Peyer's patch (tissue), 4 donors: ENCODE measurements at regions not wholly inside any gene's neighbourhood (a gene's known extent, or its start where the extent isn't known, plus 50 kb on each side); places are given as distances from the start of the nearest gene placed in this dataset.
"Not testable (repeated sequence)": the region's sequence is repeated elsewhere in the genome, so short reads cannot be mapped to it uniquely, and the experiment has no call there.

Source experiments
- DNase-seq, 3 donors: peaks; one replicate each; pipeline ENCODE4 v3.0.0-alpha.2; 2017 to 2019
- H3K27ac ChIP-seq, 4 donors: fragments of 200-600 bp; sonication (generic); one replicate each; pipeline ENCODE4 v1.5.1; 2016 to 2019
- H3K27me3 ChIP-seq, 2 donors: fragments of 200-600 bp; sonication (generic); one replicate each; pipeline ENCODE4 v1.5.1; 2019
- H3K36me3 ChIP-seq, 3 donors: fragments of 200-600 bp; sonication (generic); one replicate each; pipeline ENCODE4 v1.5.1; 2016 to 2019
- H3K4me1 ChIP-seq, 4 donors: fragments of 200-600 bp; sonication (generic); one replicate each; pipeline ENCODE4 v1.5.1; 2016 to 2019
- H3K4me3 ChIP-seq, 4 donors: fragments of 200-600 bp; sonication (generic); 1 replicate in 3 of 4; 2 replicates in 1 of 4; pipeline ENCODE4 v1.5.1; 2016 to 2019; ENCODE audit warnings: mild to moderate bottlenecking in 1 of 4
- H3K9me3 ChIP-seq, 4 donors: fragments of 200-600 bp; sonication (generic); one replicate each; pipeline ENCODE4 v1.5.1; 2016 to 2019; ENCODE audit warnings: mild to moderate bottlenecking in 1 of 4
- POLR2A ChIP-seq, 2 donors: fragments of 450-650 bp; IDR thresholded peaks; one replicate each; pipeline ENCODE4 v1.5.1; 2017; ENCODE audit warnings: antibody characterized with exemption in 2 of 2, mild to moderate bottlenecking in 2 of 2, moderate library complexity in 2 of 2
- TF ChIP-seq, protein P1 (sequence below), 6 experiments: fragments of 450-650 bp in 4 of 6; fragments of 200-600 bp in 2 of 6; sonication (generic) in 1 of 6; IDR thresholded peaks; one replicate each; pipeline ENCODE4 v1.5.1; 2017 to 2019; ENCODE audit warnings: antibody characterized with exemption in 6 of 6, mild to moderate bottlenecking in 3 of 6, moderate library complexity in 1 of 6

DNA sequence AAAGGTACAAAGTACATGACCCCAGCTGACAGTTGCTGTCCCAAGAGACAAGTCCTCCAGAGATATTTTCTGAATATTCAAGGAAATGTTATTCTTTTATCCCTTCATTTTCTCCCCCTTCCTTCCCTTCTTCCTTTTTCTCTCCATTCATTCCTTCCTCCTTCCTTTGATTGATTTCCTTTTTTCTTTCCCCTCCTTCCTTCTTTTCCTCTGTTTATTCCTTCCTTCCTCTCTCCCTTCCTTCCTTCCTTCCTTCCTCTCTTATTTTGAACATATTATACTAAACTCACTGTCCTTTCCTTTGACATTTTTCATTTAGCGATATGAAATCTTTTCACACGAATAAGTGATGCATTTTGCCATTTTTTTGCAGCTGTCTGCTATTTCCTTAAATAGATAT lies 73.2 kb upstream of the HDDC2 start:
- no peaks in the 10 kb centered on the region for H3K27me3 ChIP-seq

DNA sequence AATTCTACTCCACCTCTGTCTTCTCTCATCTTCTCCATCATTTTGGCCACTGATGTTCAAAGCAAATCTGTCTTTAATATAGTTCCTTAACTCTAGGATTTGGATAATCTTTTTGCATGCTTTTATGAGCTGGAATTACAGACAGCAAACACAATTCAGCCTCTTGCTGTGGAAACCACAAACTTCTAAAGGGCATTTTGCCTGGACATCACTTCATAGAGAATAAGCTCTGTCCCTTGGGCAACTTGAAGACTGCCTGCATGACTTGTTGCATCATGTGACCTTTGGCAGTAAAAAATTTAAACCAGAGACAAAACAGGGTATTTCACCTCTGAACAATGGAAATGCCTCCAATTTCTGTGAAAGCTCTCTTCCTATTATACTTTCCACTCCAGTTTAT lies 74.1 kb upstream of the HDDC2 start:
- H3K27me3 ChIP-seq: no peaks in the 10 kb centered on the region
- H3K27ac ChIP-seq: no peak overlapping the region
- H3K4me1 ChIP-seq: no peaks in the 10 kb centered on the region
- no peaks in the 10 kb centered on the region for H3K36me3 ChIP-seq
- H3K9me3 ChIP-seq: no peaks in the 10 kb centered on the region
- TF ChIP-seq POLR2A (IDR thresholded peaks at IDR 0.05): no peak
- TF ChIP-seq, protein P1, sequence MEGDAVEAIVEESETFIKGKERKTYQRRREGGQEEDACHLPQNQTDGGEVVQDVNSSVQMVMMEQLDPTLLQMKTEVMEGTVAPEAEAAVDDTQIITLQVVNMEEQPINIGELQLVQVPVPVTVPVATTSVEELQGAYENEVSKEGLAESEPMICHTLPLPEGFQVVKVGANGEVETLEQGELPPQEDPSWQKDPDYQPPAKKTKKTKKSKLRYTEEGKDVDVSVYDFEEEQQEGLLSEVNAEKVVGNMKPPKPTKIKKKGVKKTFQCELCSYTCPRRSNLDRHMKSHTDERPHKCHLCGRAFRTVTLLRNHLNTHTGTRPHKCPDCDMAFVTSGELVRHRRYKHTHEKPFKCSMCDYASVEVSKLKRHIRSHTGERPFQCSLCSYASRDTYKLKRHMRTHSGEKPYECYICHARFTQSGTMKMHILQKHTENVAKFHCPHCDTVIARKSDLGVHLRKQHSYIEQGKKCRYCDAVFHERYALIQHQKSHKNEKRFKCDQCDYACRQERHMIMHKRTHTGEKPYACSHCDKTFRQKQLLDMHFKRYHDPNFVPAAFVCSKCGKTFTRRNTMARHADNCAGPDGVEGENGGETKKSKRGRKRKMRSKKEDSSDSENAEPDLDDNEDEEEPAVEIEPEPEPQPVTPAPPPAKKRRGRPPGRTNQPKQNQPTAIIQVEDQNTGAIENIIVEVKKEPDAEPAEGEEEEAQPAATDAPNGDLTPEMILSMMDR (IDR thresholded peaks at IDR 0.05): no peak
- no peak overlapping the region for H3K4me3 ChIP-seq
- no peak for DNase-seq

More for the DNA sequence above, 73.2 kb upstream of the HDDC2 start:
- Histone ChIP-seq H3K36me3 (no peaks in the 10 kb centered on the region), H3K4me1 (no peaks in the 10 kb centered on the region), H3K4me3 (no peak overlapping the region), H3K27ac (no peak overlapping the region), H3K9me3 (no peaks in the 10 kb centered on the region)
- DNase-seq: no peak
- TF ChIP-seq, protein P1 (IDR thresholded peaks at IDR 0.05): no peak
- TF ChIP-seq POLR2A (IDR thresholded peaks at IDR 0.05): no peak

DNA sequence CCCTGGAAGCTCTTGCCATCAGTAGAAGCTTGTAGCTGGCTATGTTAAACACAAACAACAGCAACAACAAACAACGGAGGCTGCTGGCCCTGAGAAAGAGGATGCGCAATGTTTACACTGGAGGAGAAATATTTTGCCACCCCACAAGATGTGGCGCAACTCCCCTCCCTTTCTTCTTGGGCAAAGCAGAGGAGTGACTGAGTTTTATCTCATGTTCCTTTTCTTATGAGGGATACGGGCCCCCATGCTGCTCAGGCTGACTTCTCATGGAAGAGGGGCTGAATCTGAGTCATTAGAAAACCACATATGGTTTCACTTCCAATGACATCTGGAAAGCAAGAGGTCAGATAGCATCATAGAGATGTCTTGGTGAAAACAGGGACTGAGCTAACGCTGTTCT lies 75.9 kb upstream of the HDDC2 start:
- TF ChIP-seq POLR2A (IDR thresholded peaks at IDR 0.05): no peak
- TF ChIP-seq, protein P1 (IDR thresholded peaks at IDR 0.05): no peak
- DNase-seq: no peak
- H3K27ac ChIP-seq: no peak overlapping the region

DNA sequence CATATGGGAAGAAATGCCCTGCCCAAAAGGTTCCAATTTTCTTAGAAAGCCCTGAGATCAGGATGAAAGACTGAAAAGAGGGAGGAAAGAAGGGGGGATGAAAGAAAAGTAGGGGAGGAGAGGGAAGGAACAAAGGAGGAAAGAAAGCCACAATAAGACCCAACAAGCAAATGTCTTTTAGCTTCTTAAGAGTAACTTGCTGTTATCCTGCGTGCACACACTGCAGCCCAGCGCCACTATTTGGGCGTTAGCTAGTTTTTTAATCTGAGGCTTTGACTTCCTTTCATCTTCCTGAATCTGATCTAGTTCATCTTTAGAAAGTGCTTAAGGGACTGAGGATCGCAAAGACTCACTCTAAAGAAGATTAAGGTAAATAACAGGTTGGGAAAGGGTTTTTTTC lies 77.4 kb upstream of the HDDC2 start:
- Histone ChIP-seq H3K9me3 (no peaks in the 10 kb centered on the region), H3K27me3 (no peaks in the 10 kb centered on the region), H3K4me3 (no peak overlapping the region), H3K27ac (no peak overlapping the region), H3K36me3 (no peaks in the 10 kb centered on the region), H3K4me1 (no peaks in the 10 kb centered on the region)
- no peak for DNase-seq
- TF ChIP-seq, protein P1 (IDR thresholded peaks at IDR 0.05): no peak
- TF ChIP-seq POLR2A (IDR thresholded peaks at IDR 0.05): no peak

More for the DNA sequence above, 75.9 kb upstream of the HDDC2 start:
- Histone ChIP-seq H3K36me3 (no peaks in the 10 kb centered on the region), H3K27me3 (no peaks in the 10 kb centered on the region), H3K4me3 (no peak overlapping the region), H3K4me1 (no peaks in the 10 kb centered on the region), H3K9me3 (no peaks in the 10 kb centered on the region)

DNA sequence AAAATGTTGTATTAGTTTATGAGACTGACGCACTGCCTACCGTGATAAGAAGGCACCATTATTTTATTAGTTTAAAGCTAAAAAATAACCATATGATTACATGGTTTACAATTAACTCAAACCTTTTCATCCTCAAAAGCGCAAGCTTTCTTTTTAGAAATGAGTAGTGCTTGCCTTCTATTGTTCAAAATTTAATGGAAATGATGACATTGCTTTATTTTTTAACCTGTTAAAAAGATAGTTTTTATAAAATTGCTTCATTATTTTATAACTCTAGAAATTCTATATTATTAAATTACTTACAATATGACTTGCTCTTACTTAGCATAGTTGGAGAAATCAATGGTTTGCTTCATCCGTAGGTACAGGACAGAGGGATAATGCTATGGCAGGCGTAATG lies 78.7 kb upstream of the HDDC2 start:
- Histone ChIP-seq H3K9me3 (no peaks in the 10 kb centered on the region), H3K27me3 (no peaks in the 10 kb centered on the region), H3K4me3 (no peak overlapping the region), H3K36me3 (no peaks in the 10 kb centered on the region), H3K4me1 (no peaks in the 10 kb centered on the region), H3K27ac (no peak overlapping the region)
- no peak for TF ChIP-seq POLR2A (IDR thresholded peaks at IDR 0.05)
- TF ChIP-seq, protein P1 (IDR thresholded peaks at IDR 0.05): no peak
- no peak for DNase-seq

DNA sequence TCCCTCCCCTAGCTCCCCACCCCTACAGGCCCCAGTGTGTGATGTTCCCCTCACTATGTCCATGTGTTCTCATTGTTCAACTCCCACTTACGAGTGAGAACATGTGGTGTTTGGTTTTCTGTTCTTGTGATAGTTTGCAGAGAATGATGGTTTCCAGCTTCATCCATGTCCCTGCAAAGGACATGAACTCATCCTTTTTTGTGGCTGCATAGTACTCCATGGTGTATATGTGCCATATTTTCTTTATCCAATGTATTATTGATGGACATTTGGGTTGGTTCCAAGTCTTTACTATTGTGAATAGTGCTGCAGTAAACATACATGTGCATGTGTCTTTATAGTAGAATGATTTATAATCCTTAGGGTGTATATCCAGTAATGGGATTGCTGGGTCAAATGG lies 84.6 kb upstream of the HDDC2 start:
- not testable (repeated sequence) for H3K4me3 ChIP-seq, H3K36me3 ChIP-seq, H3K4me1 ChIP-seq, H3K9me3 ChIP-seq, H3K27me3 ChIP-seq, DNase-seq, H3K27ac ChIP-seq
